Retinal pigment epithelial cell (primary cell): ENCODE measurements at regions not wholly inside any gene's neighbourhood (a gene's known extent, or its start where the extent isn't known, plus 50 kb on each side); places are given as distances from the start of the nearest gene placed in this dataset.

ENCODE experiments used
- DNase-seq: peaks from one replicate; pipeline ENCODE4 v3.0.0-alpha.2; 2010; ENCODE audit warnings: low read depth
- H3K4me3 ChIP-seq: 2 replicates; pipeline ENCODE4 v1.5.1; 2011; ENCODE audit warnings: mild to moderate bottlenecking, low read length, control low read depth, moderate library complexity
- CTCF ChIP-seq: conservative IDR thresholded peaks from 2 replicates; pipeline ENCODE4 v1.5.1; 2011; ENCODE audit warnings: low read depth, low read length, control low read depth, inconsistent platforms

GRCh38 chr3:30273304-30274072 lies 332.9 kb upstream of the TGFBR2 start:
- H3K4me3 ChIP-seq: no peak overlapping the region
- TF ChIP-seq CTCF: no peak
- no peak for DNase-seq

GRCh38 chr3:30277494-30277893 lies 328.9 kb upstream of the TGFBR2 start:
- no peak for DNase-seq
- TF ChIP-seq CTCF: no peak
- H3K4me3 ChIP-seq: no peak overlapping the region

GRCh38 chr3:30281526-30281925 lies 324.9 kb upstream of the TGFBR2 start:
- no peak for DNase-seq
- no peak for TF ChIP-seq CTCF
- H3K4me3 ChIP-seq: no peak overlapping the region

GRCh38 chr3:30282154-30282696 lies 324.2 kb upstream of the TGFBR2 start:
- no peak overlapping the region for H3K4me3 ChIP-seq
- peak; percentile 83 for DNase-seq
- no peak for TF ChIP-seq CTCF

- DNase-seq: no peak
- no peak for TF ChIP-seq CTCF
- H3K4me3 ChIP-seq: no peak overlapping the region
These were observed 321.0 kb upstream of the TGFBR2 start for GRCh38 chr3:30285188-30286006.

- peak; percentile 76 for DNase-seq
- no peak for TF ChIP-seq CTCF
- H3K4me3 ChIP-seq: no peak overlapping the region
These were observed 320.3 kb upstream of the TGFBR2 start for GRCh38 chr3:30286007-30286669.
